Neural cell (in vitro differentiated cells): ENCODE measurements at regions not wholly inside any gene's neighbourhood (a gene's known extent, or its start where the extent isn't known, plus 50 kb on each side); places are given as distances from the start of the nearest gene placed in this dataset.

ENCODE experiments used
- H2AFZ ChIP-seq: fragments of 200-600, 300-800 bp; sonication (generic), shearing (Covaris generic); 2 replicates; pipeline ENCODE4 v1.6.0; 2014; ENCODE audit warnings: low read depth, mild to moderate bottlenecking, antibody characterized with exemption, low read length, moderate library complexity
- H3F3A ChIP-seq: fragments of 200-600 bp; shearing (Covaris generic); 2 replicates; pipeline ENCODE4 v1.6.1; 2016; ENCODE audit warnings: mild to moderate bottlenecking, moderate library complexity, mixed read lengths, antibody characterized with exemption, low read length; ENCODE audit not compliant: insufficient read depth, poor library complexity, severe bottlenecking
- H3K27ac ChIP-seq: fragments of 200-600, 300-800 bp; sonication (generic), shearing (Covaris generic); 2 replicates; pipeline ENCODE4 v1.5.1; 2014; ENCODE audit warnings: mild to moderate bottlenecking, low read length, moderate library complexity
- H3K27me3 ChIP-seq: fragments of 300-800, 200-600 bp; sonication (generic), shearing (Covaris generic); 2 replicates; pipeline ENCODE4 v1.6.0; 2014; ENCODE audit warnings: mild to moderate bottlenecking, low read depth, low read length, moderate library complexity; ENCODE audit not compliant: insufficient read depth
- H3K36me3 ChIP-seq: fragments of 300-800, 200-600 bp; sonication (generic), shearing (Covaris generic); 2 replicates; pipeline ENCODE4 v1.5.1; 2014; ENCODE audit warnings: mild to moderate bottlenecking, antibody characterized with exemption, low read length, moderate library complexity; ENCODE audit not compliant: insufficient read depth
- H3K4me2 ChIP-seq: fragments of 300-800, 200-600 bp; sonication (generic), shearing (Covaris generic); 2 replicates; pipeline ENCODE4 v1.6.0; 2014; ENCODE audit warnings: mild to moderate bottlenecking, low read length
- H3K4me3 ChIP-seq: fragments of 300-800, 200-600 bp; sonication (generic), shearing (Covaris generic); 2 replicates; pipeline ENCODE4 v1.5.1; 2014; ENCODE audit warnings: mild to moderate bottlenecking, low read length, moderate library complexity
- H3K79me2 ChIP-seq: fragments of 200-600 bp; shearing (Covaris generic); replicated peaks from 2 replicates; pipeline ENCODE4 v1.6.0; 2014; ENCODE audit warnings: mild to moderate bottlenecking, low read length, moderate library complexity; ENCODE audit not compliant: insufficient read depth
- H3K9ac ChIP-seq: fragments of 300-800, 200-600 bp; sonication (generic), shearing (Covaris generic); 2 replicates; pipeline ENCODE4 v1.6.1; 2016; ENCODE audit warnings: mild to moderate bottlenecking, low read length, mixed read lengths
- H3K9me2 ChIP-seq: fragments of 200-600 bp; shearing (Covaris generic); 2 replicates; pipeline ENCODE4 v1.6.1; 2016; ENCODE audit warnings: mild to moderate bottlenecking, low read length, mixed read lengths; ENCODE audit not compliant: insufficient read depth
- H3K9me3 ChIP-seq: fragments of 200-600, 300-800 bp; sonication (generic), shearing (Covaris generic); 2 replicates; pipeline ENCODE4 v1.6.1; 2016; ENCODE audit warnings: mild to moderate bottlenecking, mixed run types, low read length, moderate library complexity, mixed read lengths
- H4K20me1 ChIP-seq: fragments of 200-600 bp; shearing (Covaris generic); 2 replicates; pipeline ENCODE4 v1.6.1; 2016; ENCODE audit warnings: mild to moderate bottlenecking, mixed run types; ENCODE audit not compliant: insufficient read depth
- EP300 ChIP-seq: fragments of 450-650 bp; conservative IDR thresholded peaks from 2 replicates; pipeline ENCODE4 v1.6.1; 2014; ENCODE audit warnings: antibody characterized with exemption, mild to moderate bottlenecking, moderate library complexity; ENCODE audit not compliant: poor library complexity, severe bottlenecking
- EZH2 ChIP-seq: fragments of 200-600, 300-800 bp; shearing (Covaris generic), sonication (generic); IDR thresholded peaks from 2 replicates; pipeline ENCODE4 v1.6.1; 2014; ENCODE audit warnings: antibody characterized with exemption, low read length, borderline replicate concordance, mild to moderate bottlenecking; ENCODE audit not compliant: insufficient read depth, poor library complexity, severe bottlenecking
- MXI1 ChIP-seq: fragments of 450-650 bp; conservative IDR thresholded peaks from 2 replicates; pipeline ENCODE4 v1.6.1; 2014; ENCODE audit warnings: antibody characterized with exemption, mild to moderate bottlenecking; ENCODE audit not compliant: poor library complexity, severe bottlenecking
- POLR2AphosphoS5 ChIP-seq: IDR thresholded peaks from 2 replicates; pipeline ENCODE4 v1.6.1; 2012
- RAD21 ChIP-seq: fragments of 450-650 bp; conservative IDR thresholded peaks from 2 replicates; pipeline ENCODE4 v1.6.1; 2014; ENCODE audit warnings: antibody characterized with exemption, mild to moderate bottlenecking, moderate library complexity
- SMC3 ChIP-seq: fragments of 450-650 bp; conservative IDR thresholded peaks from 2 replicates; pipeline ENCODE4 v1.6.1; 2014; ENCODE audit warnings: antibody characterized with exemption, mild to moderate bottlenecking, moderate library complexity; ENCODE audit not compliant: poor library complexity
- TAF1 ChIP-seq: IDR thresholded peaks from 2 replicates; pipeline ENCODE4 v1.6.1; 2012; ENCODE audit warnings: low read depth
- TF ChIP-seq, protein P1 (sequence below): IDR thresholded peaks from 2 replicates; pipeline ENCODE4 v1.6.1; 2012; ENCODE audit warnings: borderline replicate concordance
- TF ChIP-seq, protein P2 (sequence below): fragments of 450-650 bp; IDR thresholded peaks from 2 replicates; pipeline ENCODE4 v1.5.1; 2014; ENCODE audit warnings: antibody characterized with exemption, mild to moderate bottlenecking, moderate library complexity; ENCODE audit not compliant: poor library complexity, severe bottlenecking

DNA sequence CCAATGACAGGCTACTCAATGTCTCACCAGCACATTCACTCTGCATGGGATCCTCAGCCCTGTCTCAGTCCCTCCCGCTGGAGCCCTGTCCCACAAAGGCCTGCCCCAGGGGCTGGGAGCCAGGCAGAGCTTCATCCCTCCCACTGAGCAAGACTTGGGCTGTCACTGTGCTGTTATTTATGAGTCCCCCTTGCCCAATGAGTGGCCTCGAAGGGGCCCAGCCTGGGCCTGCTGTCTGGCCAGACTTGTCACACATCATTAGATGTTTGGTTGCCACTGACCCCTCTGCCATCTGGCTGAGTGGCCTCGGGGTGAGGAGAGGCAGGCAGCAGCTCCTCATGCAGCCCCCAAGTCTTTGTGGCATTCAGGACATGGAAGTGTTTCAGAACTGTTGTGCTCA, 330.6 kb upstream of the SKOR2 start:
- Histone ChIP-seq H4K20me1 (no peaks in the 10 kb centered on the region), H3K4me2 (no peak overlapping the region), H2AFZ (no peak overlapping the region), H3K27me3 (no peaks in the 10 kb centered on the region), H3K9ac (no peak overlapping the region), H3K9me2 (no peaks in the 10 kb centered on the region), H3K9me3 (no peaks in the 10 kb centered on the region), H3F3A (no peaks in the 10 kb centered on the region), H3K36me3 (no peaks in the 10 kb centered on the region), H3K79me2 (no peaks in the 10 kb centered on the region), H3K27ac (no peak overlapping the region), H3K4me3 (no peak overlapping the region)
- TF ChIP-seq TAF1 (no peak), EZH2 (no peak), MXI1 (no peak), POLR2AphosphoS5 (no peak), EP300 (no peak), SMC3 (no peak), RAD21 (no peak)
- TF ChIP-seq, protein P1, sequence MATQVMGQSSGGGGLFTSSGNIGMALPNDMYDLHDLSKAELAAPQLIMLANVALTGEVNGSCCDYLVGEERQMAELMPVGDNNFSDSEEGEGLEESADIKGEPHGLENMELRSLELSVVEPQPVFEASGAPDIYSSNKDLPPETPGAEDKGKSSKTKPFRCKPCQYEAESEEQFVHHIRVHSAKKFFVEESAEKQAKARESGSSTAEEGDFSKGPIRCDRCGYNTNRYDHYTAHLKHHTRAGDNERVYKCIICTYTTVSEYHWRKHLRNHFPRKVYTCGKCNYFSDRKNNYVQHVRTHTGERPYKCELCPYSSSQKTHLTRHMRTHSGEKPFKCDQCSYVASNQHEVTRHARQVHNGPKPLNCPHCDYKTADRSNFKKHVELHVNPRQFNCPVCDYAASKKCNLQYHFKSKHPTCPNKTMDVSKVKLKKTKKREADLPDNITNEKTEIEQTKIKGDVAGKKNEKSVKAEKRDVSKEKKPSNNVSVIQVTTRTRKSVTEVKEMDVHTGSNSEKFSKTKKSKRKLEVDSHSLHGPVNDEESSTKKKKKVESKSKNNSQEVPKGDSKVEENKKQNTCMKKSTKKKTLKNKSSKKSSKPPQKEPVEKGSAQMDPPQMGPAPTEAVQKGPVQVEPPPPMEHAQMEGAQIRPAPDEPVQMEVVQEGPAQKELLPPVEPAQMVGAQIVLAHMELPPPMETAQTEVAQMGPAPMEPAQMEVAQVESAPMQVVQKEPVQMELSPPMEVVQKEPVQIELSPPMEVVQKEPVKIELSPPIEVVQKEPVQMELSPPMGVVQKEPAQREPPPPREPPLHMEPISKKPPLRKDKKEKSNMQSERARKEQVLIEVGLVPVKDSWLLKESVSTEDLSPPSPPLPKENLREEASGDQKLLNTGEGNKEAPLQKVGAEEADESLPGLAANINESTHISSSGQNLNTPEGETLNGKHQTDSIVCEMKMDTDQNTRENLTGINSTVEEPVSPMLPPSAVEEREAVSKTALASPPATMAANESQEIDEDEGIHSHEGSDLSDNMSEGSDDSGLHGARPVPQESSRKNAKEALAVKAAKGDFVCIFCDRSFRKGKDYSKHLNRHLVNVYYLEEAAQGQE = no peak
- TF ChIP-seq, protein P2, sequence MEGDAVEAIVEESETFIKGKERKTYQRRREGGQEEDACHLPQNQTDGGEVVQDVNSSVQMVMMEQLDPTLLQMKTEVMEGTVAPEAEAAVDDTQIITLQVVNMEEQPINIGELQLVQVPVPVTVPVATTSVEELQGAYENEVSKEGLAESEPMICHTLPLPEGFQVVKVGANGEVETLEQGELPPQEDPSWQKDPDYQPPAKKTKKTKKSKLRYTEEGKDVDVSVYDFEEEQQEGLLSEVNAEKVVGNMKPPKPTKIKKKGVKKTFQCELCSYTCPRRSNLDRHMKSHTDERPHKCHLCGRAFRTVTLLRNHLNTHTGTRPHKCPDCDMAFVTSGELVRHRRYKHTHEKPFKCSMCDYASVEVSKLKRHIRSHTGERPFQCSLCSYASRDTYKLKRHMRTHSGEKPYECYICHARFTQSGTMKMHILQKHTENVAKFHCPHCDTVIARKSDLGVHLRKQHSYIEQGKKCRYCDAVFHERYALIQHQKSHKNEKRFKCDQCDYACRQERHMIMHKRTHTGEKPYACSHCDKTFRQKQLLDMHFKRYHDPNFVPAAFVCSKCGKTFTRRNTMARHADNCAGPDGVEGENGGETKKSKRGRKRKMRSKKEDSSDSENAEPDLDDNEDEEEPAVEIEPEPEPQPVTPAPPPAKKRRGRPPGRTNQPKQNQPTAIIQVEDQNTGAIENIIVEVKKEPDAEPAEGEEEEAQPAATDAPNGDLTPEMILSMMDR = no peak

DNA sequence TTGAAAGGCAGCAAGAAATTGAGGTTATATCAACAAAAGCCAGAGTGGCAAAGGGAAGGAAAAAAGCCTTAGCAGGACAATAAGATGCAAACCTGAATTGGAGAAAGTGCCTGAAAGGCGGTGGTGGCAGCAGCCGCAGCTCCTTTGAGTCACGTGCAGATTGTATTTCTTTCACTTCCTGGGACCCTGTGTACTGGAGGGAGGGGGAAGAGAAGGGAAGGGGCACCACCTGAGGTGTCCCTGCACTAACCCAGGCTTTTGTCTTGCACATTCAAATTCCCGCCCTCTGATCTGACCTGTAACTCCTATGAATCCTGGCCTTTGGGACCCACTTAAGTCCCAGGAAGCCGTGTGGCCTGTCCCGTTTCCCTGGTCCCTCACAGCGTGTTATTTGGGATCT, 326.1 kb upstream of the SKOR2 start:
- H2AFZ ChIP-seq = peak overlapping the region; percentile 25
- TF ChIP-seq, protein P2 = no peak
- TF ChIP-seq, protein P1 = no peak
- TF ChIP-seq TAF1 = no peak
- no peak for TF ChIP-seq EZH2
- no peak for TF ChIP-seq MXI1
- TF ChIP-seq RAD21 = no peak
- TF ChIP-seq POLR2AphosphoS5 = no peak
- TF ChIP-seq EP300 = no peak
- no peak for TF ChIP-seq SMC3
- no peaks in the 10 kb centered on the region for H3K9me3 ChIP-seq
- H3K27ac ChIP-seq = no peak overlapping the region
- H3K36me3 ChIP-seq = no peaks in the 10 kb centered on the region
- H4K20me1 ChIP-seq = no peaks in the 10 kb centered on the region
- no peaks in the 10 kb centered on the region for H3K79me2 ChIP-seq
- H3K27me3 ChIP-seq = no peaks in the 10 kb centered on the region
- peak overlapping the region; percentile 30 for H3K4me2 ChIP-seq
- no peaks in the 10 kb centered on the region for H3K9me2 ChIP-seq
- peak overlapping the region; percentile 26 for H3K9ac ChIP-seq
- H3K4me3 ChIP-seq = no peak overlapping the region
- H3F3A ChIP-seq = peaks cover 2% of the 10 kb centered on the region
